GM18951 (cell line): ENCODE measurements at regions not wholly inside any gene's neighbourhood (a gene's known extent, or its start where the extent isn't known, plus 50 kb on each side); places are given as distances from the start of the nearest gene placed in this dataset.

Experiments used
- POLR2A ChIP-seq: IDR thresholded peaks from 4 replicates; pipeline ENCODE4 v1.6.1; 2011; ENCODE audit warnings: mild to moderate bottlenecking; ENCODE audit not compliant: insufficient read length, insufficient read depth; ENCODE audit errors: extremely low read depth
- in situ Hi-C: fragments of 300-500 bp; cut with MboI; formaldehyde crosslinking; loops from one replicate; pipeline ENCODE4 v1.12.0; 2022; ENCODE audit warnings: low sequenced_read_pairs, mixed read lengths, inconsistent platforms; ENCODE audit not compliant: unreplicated experiment

DNA sequence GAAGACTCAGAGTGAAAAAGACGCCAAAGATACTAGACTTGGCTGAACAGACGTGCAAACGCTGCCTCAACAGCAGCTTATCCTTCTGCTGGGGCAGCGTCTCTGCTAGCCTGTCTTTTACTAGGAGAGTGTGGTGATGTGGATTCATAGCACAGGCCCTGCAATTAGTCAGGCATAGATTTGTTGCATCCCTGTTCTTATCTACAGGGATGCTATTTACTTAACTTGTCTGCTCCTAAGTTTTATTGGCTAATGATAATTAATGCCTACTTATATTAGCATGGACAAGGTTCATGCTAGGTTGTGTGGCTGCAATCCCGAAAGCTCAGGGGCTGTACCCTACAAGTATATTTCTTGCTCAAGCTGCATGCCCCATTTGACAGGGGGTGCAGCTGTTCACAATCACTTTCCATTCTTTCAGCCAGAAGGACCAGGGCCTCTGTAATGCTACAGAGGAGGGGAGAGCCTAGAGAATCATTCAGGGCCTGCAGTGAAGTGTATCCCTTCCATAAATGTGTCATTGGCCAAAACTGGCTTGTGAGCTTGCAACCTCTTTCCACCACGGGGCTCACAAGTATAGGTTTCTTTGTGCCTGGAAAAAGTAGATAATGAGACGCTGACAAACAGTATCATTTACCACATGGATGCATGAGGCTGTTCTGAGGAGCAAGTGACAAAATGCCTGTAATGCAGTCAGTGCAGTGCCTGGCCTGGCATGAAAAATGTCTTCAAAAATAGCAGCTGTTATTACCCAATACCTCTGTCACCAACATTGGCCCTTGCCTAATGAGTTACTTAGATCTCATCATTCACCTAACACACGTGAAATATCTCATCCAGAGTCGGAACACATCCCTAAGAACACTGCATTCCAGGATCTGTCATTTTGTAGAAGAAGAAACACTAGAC lies 685.8 kb upstream of the API5 start:
- TF ChIP-seq POLR2A: no peak
- in situ Hi-C loops: no loop called here

DNA sequence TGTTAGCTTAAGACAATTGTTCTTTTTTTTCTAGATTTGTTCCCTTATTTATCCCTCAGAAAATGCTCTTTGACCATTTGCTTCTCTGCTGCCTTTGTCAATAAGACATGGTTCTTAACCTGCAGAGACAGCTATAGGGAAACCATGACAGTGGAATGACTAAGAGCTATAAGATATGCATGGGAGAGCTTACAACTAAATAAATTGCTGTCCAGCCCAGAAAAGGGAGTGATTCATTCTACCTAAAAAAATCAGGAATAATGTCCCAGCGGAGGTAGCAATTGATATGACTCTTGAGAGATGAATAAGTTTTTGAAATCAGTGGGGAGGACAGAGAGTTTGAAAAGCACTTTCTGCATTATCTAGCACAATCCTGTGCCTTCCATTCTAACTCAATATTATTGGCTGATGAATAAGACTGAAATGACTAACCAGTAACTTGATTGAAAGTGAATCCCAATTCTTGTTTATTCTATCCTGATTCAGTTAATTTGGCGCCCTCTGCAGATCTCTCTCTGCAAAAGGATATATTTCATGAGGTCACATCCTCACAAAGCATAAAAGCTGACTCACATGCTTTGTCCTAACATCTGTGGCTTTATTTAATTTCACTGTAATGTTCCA lies 680.5 kb upstream of the API5 start:
- TF ChIP-seq POLR2A: no peak
- in situ Hi-C loops: no loop called here

DNA sequence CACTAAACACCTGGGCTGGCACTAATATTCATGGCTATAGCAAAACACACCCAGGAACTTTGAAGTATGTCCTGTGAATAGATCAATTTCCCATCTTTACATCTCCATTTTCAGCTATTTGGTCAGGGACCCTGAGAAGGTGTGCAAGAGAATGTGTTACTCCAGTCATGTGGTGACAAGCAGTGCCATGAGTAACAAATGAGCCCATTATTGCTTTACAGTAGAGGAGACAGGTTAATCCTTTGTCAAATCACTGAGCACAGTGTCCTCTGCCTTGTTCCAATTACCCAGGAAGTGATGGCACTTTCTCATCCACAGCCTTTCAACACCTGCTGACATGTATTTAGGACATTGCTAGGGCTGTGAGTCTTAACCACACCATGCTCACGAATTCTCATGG lies 664.8 kb upstream of the API5 start:
- in situ Hi-C loops: no loop called here
- no peak for TF ChIP-seq POLR2A

DNA sequence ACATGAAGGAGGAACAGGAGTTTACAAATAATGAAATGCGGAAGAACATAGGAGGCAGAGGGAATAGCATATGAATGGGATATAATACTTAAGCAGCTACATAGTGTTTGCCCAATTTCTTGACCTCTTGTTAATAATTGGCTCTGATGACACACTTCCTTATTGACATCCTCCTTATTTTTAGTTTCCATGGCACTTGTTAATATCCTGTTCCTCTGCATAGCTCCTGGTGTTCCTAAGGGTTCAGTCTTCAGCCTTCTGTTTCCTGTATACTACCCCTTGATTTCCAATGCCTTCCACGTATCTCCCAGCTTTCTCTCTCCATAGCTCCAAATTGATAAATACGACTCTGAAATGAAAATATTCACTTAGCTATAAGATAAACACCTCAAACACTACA lies 663.8 kb upstream of the API5 start:
- TF ChIP-seq POLR2A: no peak
- in situ Hi-C loops: no loop called here

DNA sequence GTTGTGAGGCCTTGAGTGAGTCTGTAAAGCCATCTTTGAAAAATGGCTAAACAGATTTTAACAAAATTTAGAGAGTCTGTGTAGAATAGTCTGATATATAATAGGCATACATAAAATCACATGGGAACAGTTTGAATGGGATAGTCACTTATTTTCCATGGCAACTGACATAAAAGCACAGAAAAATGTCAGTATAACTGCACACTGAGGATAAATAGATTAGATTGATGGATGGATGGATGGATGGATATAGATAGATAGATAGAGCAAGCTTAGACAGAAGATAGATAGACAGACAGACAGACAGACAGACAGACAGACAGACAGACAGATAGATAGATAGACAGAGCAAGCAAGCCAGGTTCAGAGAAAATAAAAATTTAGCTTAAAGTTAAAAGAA lies 660.2 kb upstream of the API5 start:
- in situ Hi-C loops: no loop called here
- TF ChIP-seq POLR2A: no peak

DNA sequence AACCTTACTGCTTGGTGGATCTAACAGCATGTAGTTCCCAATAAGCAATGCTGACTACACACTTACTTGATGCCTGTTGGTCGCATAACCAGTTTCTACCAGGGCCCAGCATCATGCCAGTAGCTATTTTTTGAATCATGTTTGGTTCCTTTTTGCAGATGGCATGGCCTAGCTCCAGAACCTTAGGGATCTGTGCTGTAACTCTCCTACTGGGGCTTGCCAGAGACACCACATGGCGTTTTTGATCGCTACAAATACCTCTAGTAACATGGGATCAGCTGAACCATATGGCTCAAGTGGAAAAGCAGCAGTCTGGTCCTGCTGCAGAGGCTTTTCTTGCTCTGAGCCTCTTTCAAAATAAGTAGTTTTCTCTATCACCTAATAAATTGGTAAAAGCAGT lies 654.6 kb upstream of the API5 start:
- in situ Hi-C loops: no loop called here
- no peak for TF ChIP-seq POLR2A

DNA sequence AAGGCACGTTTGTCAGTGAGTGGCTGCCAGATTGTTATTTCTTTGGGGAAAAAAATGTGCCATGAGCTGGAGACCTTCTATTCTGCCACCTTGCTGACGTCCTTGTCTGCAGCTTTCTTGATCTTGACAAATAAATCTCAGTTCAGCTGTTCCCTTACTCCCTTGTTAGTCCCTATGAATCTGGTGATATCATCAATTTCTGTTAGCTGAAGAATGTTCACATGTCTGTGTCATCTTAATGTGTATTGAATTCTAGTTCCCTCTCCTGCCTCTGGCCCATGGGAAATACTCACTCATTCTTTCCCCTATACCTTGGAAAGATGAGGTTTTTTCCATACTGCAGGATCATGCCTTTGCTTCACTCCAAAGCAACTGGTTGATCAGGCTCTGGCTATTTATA lies 649.9 kb upstream of the API5 start:
- in situ Hi-C loops: no loop called here
- TF ChIP-seq POLR2A: no peak

DNA sequence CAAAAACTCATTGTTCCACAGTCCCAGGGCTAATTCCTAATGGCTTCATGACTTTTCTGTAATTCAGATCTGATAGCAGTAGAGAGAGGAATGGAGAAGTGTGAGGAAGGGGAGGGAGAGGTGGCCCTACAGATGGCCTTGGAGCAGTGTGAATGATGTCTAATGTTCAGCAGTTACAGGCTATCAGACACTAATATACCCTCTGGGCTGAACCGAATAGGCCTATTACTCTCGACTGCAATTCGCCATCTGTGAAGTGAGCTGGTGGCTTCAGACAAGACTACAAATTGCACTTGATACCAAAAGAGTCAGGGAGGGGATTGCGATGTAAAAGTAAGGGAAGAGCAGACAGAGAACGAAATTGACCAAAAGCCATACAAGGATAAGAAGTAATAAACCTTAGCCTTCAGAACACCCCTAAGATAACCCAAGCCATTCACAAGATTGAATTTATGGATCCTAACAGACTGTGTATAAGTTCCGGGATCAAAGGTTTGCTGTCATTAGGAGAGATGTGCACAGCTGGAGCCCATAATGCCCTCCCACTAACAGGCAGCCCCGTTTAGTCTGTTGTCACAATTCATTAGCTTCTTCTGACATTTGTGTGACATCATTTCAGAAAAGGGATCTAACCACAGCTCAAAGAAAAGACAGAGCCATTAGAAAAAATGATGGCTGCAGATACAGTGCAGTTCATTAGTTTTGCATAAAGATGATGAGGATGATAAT lies 642.4 kb upstream of the API5 start:
- in situ Hi-C loops: no loop called here
- no peak for TF ChIP-seq POLR2A

DNA sequence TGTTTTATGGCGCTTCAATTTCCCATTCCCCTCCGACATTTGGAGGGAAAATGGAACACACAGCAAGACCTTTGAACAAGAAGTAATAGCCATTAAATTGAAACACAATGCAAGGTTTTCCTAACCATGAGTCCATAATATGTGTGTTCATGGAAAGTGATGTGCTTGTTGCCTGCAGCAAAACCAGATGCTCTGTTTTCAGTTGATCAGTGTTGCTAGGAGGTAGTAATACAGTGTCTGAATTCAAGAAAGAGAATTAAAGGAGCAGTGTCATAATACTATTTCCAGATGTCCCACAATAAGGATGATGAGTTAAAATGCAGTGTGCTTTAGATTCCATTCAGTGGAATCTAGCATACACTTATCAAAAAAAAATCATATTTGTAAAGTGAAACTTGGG lies 637.4 kb upstream of the API5 start:
- in situ Hi-C loops: no loop called here

DNA sequence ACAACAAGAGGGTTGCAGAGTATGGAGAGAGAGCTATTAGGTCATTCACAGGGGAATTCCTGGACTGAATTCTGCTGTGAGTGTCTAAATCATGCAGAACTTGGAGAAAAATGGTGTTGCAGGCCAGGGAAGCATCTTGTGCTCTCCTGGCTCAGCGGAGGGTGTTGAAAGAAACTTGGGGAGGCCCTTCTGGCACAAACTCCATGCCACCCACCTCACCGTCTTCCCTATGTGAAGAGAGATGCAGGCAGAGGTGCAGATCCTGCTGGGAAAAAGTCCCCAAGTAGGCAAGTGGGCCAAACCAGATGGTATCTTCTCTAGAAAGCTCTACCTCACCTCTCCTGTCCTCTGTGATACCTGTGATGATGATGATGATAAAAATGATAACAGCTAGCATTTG lies 604.3 kb upstream of the API5 start:
- TF ChIP-seq POLR2A: no peak
- in situ Hi-C loops: no loop called here

More for the DNA sequence above, 637.4 kb upstream of the API5 start:
- no peak for TF ChIP-seq POLR2A

DNA sequence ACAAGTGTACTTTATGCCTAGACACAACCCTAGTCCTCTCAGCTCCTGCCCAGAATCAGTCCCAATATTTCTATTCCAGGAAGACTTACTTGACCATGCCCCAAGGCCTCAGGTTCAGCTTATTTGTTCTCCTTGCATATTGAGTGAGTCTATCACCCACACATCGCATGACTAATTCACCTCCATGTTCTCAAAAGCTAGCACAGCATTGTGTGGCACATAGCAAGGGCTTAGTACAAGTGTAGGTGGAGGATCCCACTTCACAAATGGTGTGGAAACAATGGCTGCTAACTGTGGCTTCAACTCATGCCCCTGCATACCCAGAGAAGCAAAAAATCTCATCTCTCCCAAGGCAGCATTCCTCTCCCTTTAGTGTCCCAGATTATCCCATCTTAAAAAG lies 602.6 kb upstream of the API5 start:
- TF ChIP-seq POLR2A: no peak
- in situ Hi-C loops: no loop called here

DNA sequence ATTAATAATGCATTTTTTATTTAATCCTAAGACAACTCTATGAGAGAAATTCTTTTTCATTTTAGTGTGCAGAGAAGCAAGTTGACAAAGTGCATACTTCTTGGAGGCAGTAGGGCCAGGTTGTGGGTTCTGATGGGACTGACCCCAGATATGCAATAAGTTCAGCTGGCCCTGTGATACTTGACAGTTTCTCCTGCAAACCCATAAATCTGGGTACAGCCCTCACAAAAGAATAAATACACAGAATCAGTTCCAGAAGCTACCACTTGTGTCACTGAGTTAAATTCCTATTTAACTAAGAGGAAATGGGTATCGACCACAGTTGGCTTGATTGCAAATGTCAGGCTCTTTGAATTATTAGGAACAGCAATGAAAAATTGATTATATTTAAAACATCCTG lies 598.5 kb upstream of the API5 start:
- in situ Hi-C loops: no loop called here
- TF ChIP-seq POLR2A: no peak

DNA sequence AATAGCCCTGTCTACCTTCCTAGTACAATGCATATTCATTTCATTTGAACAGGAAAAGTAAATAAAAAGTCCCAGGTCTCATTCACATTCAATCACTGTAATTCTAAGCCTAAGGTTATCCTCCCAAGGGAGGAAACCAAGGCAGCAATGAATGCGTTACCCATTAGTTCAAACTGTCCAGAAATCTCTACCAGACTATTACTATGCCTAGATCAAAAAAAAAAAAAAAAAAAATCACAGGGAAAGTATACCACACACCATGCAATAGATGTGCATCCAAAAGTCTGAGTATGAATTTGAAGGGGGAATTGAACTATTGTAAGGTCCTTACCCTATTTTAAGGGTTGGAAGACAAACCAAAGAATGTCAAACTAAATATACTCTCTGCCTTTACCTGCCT lies 598.0 kb upstream of the API5 start:
- in situ Hi-C loops: no loop called here
- no peak for TF ChIP-seq POLR2A
